A549 (cell line): ENCODE measurements at regions not wholly inside any gene's neighbourhood (a gene's known extent, or its start where the extent isn't known, plus 50 kb on each side); places are given as distances from the start of the nearest gene placed in this dataset.

Experiments used
- EP300 ChIP-seq, 2 experiments: fragments of >200 bp; sonication (Bioruptor Twin); formaldehyde crosslinking; IDR thresholded peaks; 2 replicates in 1 of 2; 3 replicates in 1 of 2; pipeline ENCODE4 v1.6.1; 2016 to 2017
- MYC ChIP-seq: IDR thresholded peaks from 2 replicates; pipeline ENCODE4 v1.6.1; 2012; ENCODE audit warnings: mild to moderate bottlenecking, inconsistent platforms, low read length, improper control_type of control experiment, borderline replicate concordance
- TF ChIP-seq, protein P1 (sequence below): fragments of >200 bp; sonication (Bioruptor Twin); formaldehyde crosslinking; IDR thresholded peaks from 3 replicates; pipeline ENCODE4 v1.5.1; 2016

DNA sequence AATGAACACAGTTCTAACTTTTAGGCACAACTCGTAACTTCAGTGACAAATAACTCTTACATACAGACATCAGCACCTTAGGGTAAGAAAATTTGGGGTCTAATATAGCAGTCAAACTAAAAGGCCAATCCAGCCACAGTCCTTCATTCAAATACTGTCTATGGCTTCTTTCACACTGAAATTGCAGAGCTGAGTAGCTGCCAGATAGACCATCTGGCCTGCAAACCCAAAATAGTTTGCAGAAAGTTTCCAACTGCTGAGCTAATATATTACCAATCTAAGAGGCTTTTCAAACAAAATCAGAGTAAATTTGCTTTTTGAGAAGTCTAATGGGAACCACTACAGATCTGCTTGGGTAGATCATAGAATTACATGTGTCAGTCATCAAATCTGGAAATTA, 183.4 kb downstream of the GALR1 start:
- no peak for TF ChIP-seq EP300 (IDR thresholded peaks at IDR 0.05)
- TF ChIP-seq, protein P1, sequence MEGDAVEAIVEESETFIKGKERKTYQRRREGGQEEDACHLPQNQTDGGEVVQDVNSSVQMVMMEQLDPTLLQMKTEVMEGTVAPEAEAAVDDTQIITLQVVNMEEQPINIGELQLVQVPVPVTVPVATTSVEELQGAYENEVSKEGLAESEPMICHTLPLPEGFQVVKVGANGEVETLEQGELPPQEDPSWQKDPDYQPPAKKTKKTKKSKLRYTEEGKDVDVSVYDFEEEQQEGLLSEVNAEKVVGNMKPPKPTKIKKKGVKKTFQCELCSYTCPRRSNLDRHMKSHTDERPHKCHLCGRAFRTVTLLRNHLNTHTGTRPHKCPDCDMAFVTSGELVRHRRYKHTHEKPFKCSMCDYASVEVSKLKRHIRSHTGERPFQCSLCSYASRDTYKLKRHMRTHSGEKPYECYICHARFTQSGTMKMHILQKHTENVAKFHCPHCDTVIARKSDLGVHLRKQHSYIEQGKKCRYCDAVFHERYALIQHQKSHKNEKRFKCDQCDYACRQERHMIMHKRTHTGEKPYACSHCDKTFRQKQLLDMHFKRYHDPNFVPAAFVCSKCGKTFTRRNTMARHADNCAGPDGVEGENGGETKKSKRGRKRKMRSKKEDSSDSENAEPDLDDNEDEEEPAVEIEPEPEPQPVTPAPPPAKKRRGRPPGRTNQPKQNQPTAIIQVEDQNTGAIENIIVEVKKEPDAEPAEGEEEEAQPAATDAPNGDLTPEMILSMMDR, result no peak
- TF ChIP-seq MYC, result no peak
